B cell (primary cell): ENCODE measurements at regions not wholly inside any gene's neighbourhood (a gene's known extent, or its start where the extent isn't known, plus 50 kb on each side); places are given as distances from the start of the nearest gene placed in this dataset.

ENCODE experiments used
- EZH2 ChIP-seq: IDR thresholded peaks from 2 replicates; pipeline ENCODE4 v1.6.1; 2012; ENCODE audit warnings: borderline replicate concordance, low read depth, mild to moderate bottlenecking, moderate library complexity, low read length; ENCODE audit not compliant: insufficient read depth, poor library complexity, severe bottlenecking
- TF ChIP-seq, protein P1 (sequence below): fragments of 200-600 bp; IDR thresholded peaks from one replicate; pipeline ENCODE4 v1.8.0; 2022; ENCODE audit warnings: antibody characterized with exemption, mild to moderate bottlenecking

DNA sequence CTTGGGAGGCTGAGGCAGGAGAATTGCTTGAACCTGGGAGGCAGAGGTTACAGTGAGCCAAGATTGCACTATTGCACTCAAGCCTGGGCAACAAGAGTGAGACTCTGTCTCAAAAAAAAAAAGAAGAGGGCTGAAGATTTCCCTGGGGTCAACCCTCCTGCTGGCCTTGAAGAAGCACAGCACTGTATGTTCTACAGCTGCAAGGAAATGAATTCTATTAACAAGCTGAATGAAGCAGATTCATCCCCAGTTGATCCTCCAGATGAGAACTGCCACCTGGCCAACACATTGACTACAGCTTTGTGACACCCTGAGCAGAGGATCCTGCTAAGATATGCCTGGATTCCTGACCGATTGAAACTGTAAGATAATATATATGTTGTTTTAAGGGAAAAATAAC lies 129.5 kb downstream of the ADSS2 start:
- TF ChIP-seq, protein P1, sequence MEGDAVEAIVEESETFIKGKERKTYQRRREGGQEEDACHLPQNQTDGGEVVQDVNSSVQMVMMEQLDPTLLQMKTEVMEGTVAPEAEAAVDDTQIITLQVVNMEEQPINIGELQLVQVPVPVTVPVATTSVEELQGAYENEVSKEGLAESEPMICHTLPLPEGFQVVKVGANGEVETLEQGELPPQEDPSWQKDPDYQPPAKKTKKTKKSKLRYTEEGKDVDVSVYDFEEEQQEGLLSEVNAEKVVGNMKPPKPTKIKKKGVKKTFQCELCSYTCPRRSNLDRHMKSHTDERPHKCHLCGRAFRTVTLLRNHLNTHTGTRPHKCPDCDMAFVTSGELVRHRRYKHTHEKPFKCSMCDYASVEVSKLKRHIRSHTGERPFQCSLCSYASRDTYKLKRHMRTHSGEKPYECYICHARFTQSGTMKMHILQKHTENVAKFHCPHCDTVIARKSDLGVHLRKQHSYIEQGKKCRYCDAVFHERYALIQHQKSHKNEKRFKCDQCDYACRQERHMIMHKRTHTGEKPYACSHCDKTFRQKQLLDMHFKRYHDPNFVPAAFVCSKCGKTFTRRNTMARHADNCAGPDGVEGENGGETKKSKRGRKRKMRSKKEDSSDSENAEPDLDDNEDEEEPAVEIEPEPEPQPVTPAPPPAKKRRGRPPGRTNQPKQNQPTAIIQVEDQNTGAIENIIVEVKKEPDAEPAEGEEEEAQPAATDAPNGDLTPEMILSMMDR: no peak
- TF ChIP-seq EZH2: no peak
